A549 (cell line): ENCODE measurements at regions not wholly inside any gene's neighbourhood (a gene's known extent, or its start where the extent isn't known, plus 50 kb on each side); places are given as distances from the start of the nearest gene placed in this dataset.

ENCODE experiments used
- ATAC-seq, 2 experiments: fragments of 200-7000 bp in 1 of 2; fragments of >200 bp in 1 of 2; cut with Nextera tagmentation in 1 of 2; cut with Tn5 transposase in 1 of 2; 3 replicates each; pipeline versions ENCODE4 v1.8.0 to v1.9.1; 2018 to 2020; ENCODE audit warnings: mild to moderate bottlenecking in 1 of 2, moderate library complexity in 1 of 2
- CTCF ChIA-PET: fragments of 300-600 bp; sonication (Branson Sonifier 250); formaldehyde crosslinking; extraction: SDS; loops from one replicate; lab custom pipeline; 2021; ENCODE audit warnings: antibody characterized with exemption, inconsistent platforms; lab: Yijun Ruan, JAX
- POLR2A ChIA-PET: fragments of 350-600 bp; formaldehyde crosslinking; extraction: SDS; loops from one replicate; lab custom pipeline; 2021; ENCODE audit warnings: antibody characterized with exemption, inconsistent platforms; lab: Yijun Ruan, JAX
- DNase-seq, 2 experiments: peaks; one replicate each; pipeline versions ENCODE4 v3.0.0 to v3.0.0-alpha.2; 2011 to 2016; ENCODE audit warnings: low read depth in 1 of 2, low spot score in 1 of 2
- FAIRE-seq: peaks from 2 replicates; lab custom pipeline; 2011; peaks lifted over from hg19 to GRCh38; lab: Jason Lieb, UNC
- H3K27ac ChIP-seq, 2 experiments: fragments of >200 bp; sonication (Bioruptor Twin); formaldehyde crosslinking; 3 replicates each; pipeline ENCODE4 v1.5.1; 2016 to 2017
- H3K4me1 ChIP-seq: fragments of >200 bp; sonication (Bioruptor Twin); formaldehyde crosslinking; 3 replicates; pipeline ENCODE4 v1.6.1; 2016
- H3K4me2 ChIP-seq: fragments of >200 bp; sonication (Bioruptor Twin); formaldehyde crosslinking; 3 replicates; pipeline ENCODE4 v1.6.1; 2016
- H3K4me3 ChIP-seq: fragments of >200 bp; sonication (Bioruptor Twin); formaldehyde crosslinking; 3 replicates; pipeline ENCODE4 v1.5.1; 2016
- H3K9me3 ChIP-seq: fragments of >200 bp; sonication (Bioruptor Twin); formaldehyde crosslinking; 3 replicates; pipeline ENCODE4 v1.6.1; 2016
- CEBPB ChIP-seq, 2 experiments: fragments of >200 bp in 1 of 2; sonication (Bioruptor Twin) in 1 of 2; formaldehyde crosslinking in 1 of 2; IDR thresholded peaks; 2 replicates each; pipeline ENCODE4 v1.6.1; 2012 to 2016
- CHD4 ChIP-seq: fragments of 200-600 bp; sonication (generic); IDR thresholded peaks from 2 replicates; pipeline ENCODE4 v1.6.1; 2016; ENCODE audit warnings: antibody characterized with exemption, mild to moderate bottlenecking, borderline replicate concordance
- EHF ChIP-seq: fragments of 250-450 bp; sonication (Bioruptor Pico); IDR thresholded peaks from 2 replicates; pipeline ENCODE4 v1.5.0; 2020; ENCODE audit warnings: mild to moderate bottlenecking
- EHMT2 ChIP-seq: fragments of 200-600 bp; sonication (generic); IDR thresholded peaks from 2 replicates; pipeline ENCODE4 v1.6.1; 2016; ENCODE audit warnings: antibody characterized with exemption, low read depth, mild to moderate bottlenecking, moderate library complexity
- EP300 ChIP-seq, 2 experiments: fragments of >200 bp; sonication (Bioruptor Twin); formaldehyde crosslinking; IDR thresholded peaks; 2 replicates in 1 of 2; 3 replicates in 1 of 2; pipeline ENCODE4 v1.6.1; 2016 to 2017
- FOXS1 ChIP-seq: fragments of 250-450 bp; sonication (Bioruptor Pico); IDR thresholded peaks from 2 replicates; pipeline ENCODE4 v1.5.0; 2020; ENCODE audit warnings: mild to moderate bottlenecking, moderate library complexity
- GATA3 ChIP-seq: IDR thresholded peaks from 2 replicates; pipeline ENCODE4 v1.6.1; 2012; ENCODE audit warnings: borderline replicate concordance
- HEYL ChIP-seq: fragments of 250-450 bp; sonication (Bioruptor Pico); IDR thresholded peaks from 2 replicates; pipeline ENCODE4 v1.8.0; 2021; ENCODE audit warnings: mild to moderate bottlenecking, moderate library complexity
- HOXB13 ChIP-seq: fragments of 250-450 bp; sonication (Bioruptor Pico); IDR thresholded peaks from 2 replicates; pipeline ENCODE4 v1.5.0; 2020; ENCODE audit warnings: low read depth, mild to moderate bottlenecking, moderate library complexity
- HOXB5 ChIP-seq: fragments of 250-450 bp; sonication (Bioruptor Pico); IDR thresholded peaks from 2 replicates; pipeline ENCODE4 v1.5.0; 2020; ENCODE audit warnings: mild to moderate bottlenecking, moderate library complexity
- JUN ChIP-seq, 2 experiments: fragments of >200 bp; sonication (Bioruptor Twin); formaldehyde crosslinking; IDR thresholded peaks; 2 replicates in 1 of 2; 3 replicates in 1 of 2; pipeline ENCODE4 v1.6.1; 2016 to 2017
- MAFK ChIP-seq: fragments of 450-650 bp; IDR thresholded peaks from 2 replicates; pipeline ENCODE4 v1.6.1; 2014; ENCODE audit not compliant: partially characterized antibody
- MAZ ChIP-seq: fragments of 150-350 bp; IDR thresholded peaks from 2 replicates; pipeline ENCODE4 v1.6.1; 2014; ENCODE audit warnings: antibody characterized with exemption, low read depth, low read length, borderline replicate concordance
- MYC ChIP-seq: IDR thresholded peaks from 2 replicates; pipeline ENCODE4 v1.6.1; 2012; ENCODE audit warnings: mild to moderate bottlenecking, inconsistent platforms, low read length, improper control_type of control experiment, borderline replicate concordance
- NPAS2 ChIP-seq: fragments of 250-450 bp; sonication (Bioruptor Pico); IDR thresholded peaks from 2 replicates; pipeline ENCODE4 v1.8.0; 2022; ENCODE audit warnings: mild to moderate bottlenecking, moderate library complexity, borderline replicate concordance
- NR3C1 ChIP-seq: fragments of >200 bp; sonication (Bioruptor Twin); formaldehyde crosslinking; IDR thresholded peaks from 3 replicates; pipeline ENCODE4 v1.6.1; 2017
- PHF8 ChIP-seq: fragments of 200-600 bp; sonication (generic); IDR thresholded peaks from 2 replicates; pipeline ENCODE4 v1.6.1; 2016; ENCODE audit warnings: low read depth, mild to moderate bottlenecking, antibody characterized with exemption, moderate library complexity, borderline replicate concordance
- POLR2AphosphoS2 ChIP-seq: conservative IDR thresholded peaks from 2 replicates; pipeline ENCODE4 v1.6.1; 2012; ENCODE audit warnings: low read length, improper control_type of control experiment, inconsistent platforms
- RCOR1 ChIP-seq: fragments of 150-350 bp; IDR thresholded peaks from 2 replicates; pipeline ENCODE4 v1.6.1; 2014; ENCODE audit warnings: antibody characterized with exemption, low read length, low read depth
- RFX5 ChIP-seq: fragments of 450-650 bp; IDR thresholded peaks from 2 replicates; pipeline ENCODE4 v1.7.1; 2014; ENCODE audit warnings: antibody characterized with exemption, mild to moderate bottlenecking, moderate library complexity
- RNF2 ChIP-seq: fragments of 200-600 bp; sonication (generic); IDR thresholded peaks from 2 replicates; pipeline ENCODE4 v1.6.1; 2016; ENCODE audit warnings: low read depth, mild to moderate bottlenecking, antibody characterized with exemption, moderate library complexity, borderline replicate concordance
- USF2 ChIP-seq: fragments of 450-650 bp; IDR thresholded peaks from 2 replicates; pipeline ENCODE4 v1.6.1; 2014; ENCODE audit warnings: antibody characterized with exemption
- ZSCAN20 ChIP-seq: fragments of 250-450 bp; sonication (Bioruptor Pico); IDR thresholded peaks from 2 replicates; pipeline ENCODE4 v1.8.0; 2022; ENCODE audit warnings: mild to moderate bottlenecking, moderate library complexity
- WGBS: methylation state at CpG from one replicate; pipeline ENCODE4 v1.1.6; 2017; ENCODE audit errors: missing lambda C conversion rate; 5-methylcytosine and 5-hydroxymethylcytosine counted together

- H3K4me2 ChIP-seq = no peak overlapping the region
- H3K9me3 ChIP-seq = no peaks in the 10 kb centered on the region
- no peak overlapping the region for H3K27ac ChIP-seq
- POLR2A ChIA-PET = no interaction called here
- ATAC-seq = no peak
- no peak for FAIRE-seq
- no peaks in the 10 kb centered on the region for H3K4me1 ChIP-seq
- CTCF ChIA-PET = no interaction called here
- TF ChIP-seq MYC = no peak
- TF ChIP-seq CHD4 = no peak
- no peak for TF ChIP-seq NPAS2 (CRISPR knock-in tag)
- TF ChIP-seq HOXB5 (CRISPR knock-in tag) = no peak
- H3K4me3 ChIP-seq = no peak overlapping the region
- no peak for DNase-seq
Measured at GRCh38 chr6:101276066-101276465, 117.4 kb upstream of the GRIK2 start.

- no peak for DNase-seq
- CTCF ChIA-PET = no interaction called here
- no peaks in the 10 kb centered on the region for H3K4me1 ChIP-seq
- POLR2A ChIA-PET = no interaction called here
- ATAC-seq = no peak
- no peak overlapping the region for H3K4me3 ChIP-seq
- no peaks in the 10 kb centered on the region for H3K9me3 ChIP-seq
- FAIRE-seq = no peak
- no peak overlapping the region for H3K4me2 ChIP-seq
- H3K27ac ChIP-seq = no peak overlapping the region
- TF ChIP-seq RCOR1 (no peak), ZSCAN20 (CRISPR knock-in tag) (no peak), MAFK (no peak), CEBPB (IDR thresholded peaks at IDR 0.05) (no peak), POLR2AphosphoS2 (no peak), EHMT2 (no peak), EP300 (IDR thresholded peaks at IDR 0.05) (no peak), GATA3 (no peak), JUN (IDR thresholded peaks at IDR 0.05) (no peak), HOXB13 (no peak)
Measured at GRCh38 chr6:101279410-101279809, 114.1 kb upstream of the GRIK2 start.

DNA sequence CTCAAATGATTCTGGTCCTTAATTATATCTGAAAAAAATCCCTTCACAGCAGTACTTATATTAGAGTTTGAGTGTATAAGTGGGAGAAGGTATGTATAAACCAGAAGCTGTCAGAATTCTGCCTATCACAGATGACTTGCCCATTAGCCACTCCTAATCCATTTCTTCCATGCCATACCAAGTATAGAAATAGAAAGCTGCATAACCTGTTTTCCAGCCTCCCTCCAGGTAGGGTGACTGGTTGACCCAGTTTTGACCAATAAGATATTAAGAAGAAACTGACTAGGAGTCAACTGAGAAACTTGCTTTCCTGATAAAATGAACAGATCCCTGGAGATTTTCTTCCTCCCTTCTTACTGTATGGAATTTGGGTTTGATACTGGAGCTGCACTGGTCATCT, 112.2 kb upstream of the GRIK2 start:
- TF ChIP-seq NPAS2 (CRISPR knock-in tag) (no peak), EHF (CRISPR knock-in tag) (no peak), RNF2 (no peak), MAZ (no peak)
- no peak overlapping the region for H3K4me3 ChIP-seq
- H3K9me3 ChIP-seq = no peaks in the 10 kb centered on the region
- POLR2A ChIA-PET = no interaction called here
- DNase-seq (no peak), FAIRE-seq (no peak), ATAC-seq (no peak)
- H3K4me1 ChIP-seq = no peaks in the 10 kb centered on the region
- CTCF ChIA-PET = no interaction called here
- H3K4me2 ChIP-seq = no peak overlapping the region
- no peak overlapping the region for H3K27ac ChIP-seq

- Histone ChIP-seq H3K4me3 (no peak overlapping the region), H3K4me2 (no peak overlapping the region), H3K9me3 (no peaks in the 10 kb centered on the region), H3K27ac (no peak overlapping the region), H3K4me1 (no peaks in the 10 kb centered on the region)
- 7% methylated on average over 3 of the region's 6 CpGs for WGBS
- CTCF ChIA-PET = no interaction called here
- DNase-seq (no peak), FAIRE-seq (no peak), ATAC-seq (no peak)
- TF ChIP-seq EHMT2 (no peak), CEBPB (IDR thresholded peaks at IDR 0.05) (no peak), PHF8 (no peak), FOXS1 (CRISPR knock-in tag) (no peak), USF2 (no peak), RFX5 (no peak), NR3C1 (no peak), HEYL (CRISPR knock-in tag) (no peak)
- POLR2A ChIA-PET = no interaction called here
Measured at GRCh38 chr6:101284131-101284530, 109.4 kb upstream of the GRIK2 start.
